MG63 (cell line): ENCODE measurements at regions not wholly inside any gene's neighbourhood (a gene's known extent, or its start where the extent isn't known, plus 50 kb on each side); places are given as distances from the start of the nearest gene placed in this dataset.
A peak's percentile ranks its signal among the peaks of the same experiment; 100 is the strongest.

ENCODE experiments used
- DNase-seq: peaks from one replicate; pipeline ENCODE4 v3.0.0-alpha.2; 2020
- H3K27me3 ChIP-seq: fragments of 250-450 bp; sonication (Bioruptor Pico); 2 replicates; pipeline ENCODE4 v1.5.1; 2020; ENCODE audit warnings: mild to moderate bottlenecking, moderate library complexity
- H3K36me3 ChIP-seq: fragments of 250-450 bp; sonication (Bioruptor Pico); 2 replicates; pipeline ENCODE4 v1.5.1; 2020; ENCODE audit warnings: mild to moderate bottlenecking, moderate library complexity
- H3K4me3 ChIP-seq: fragments of 250-450 bp; sonication (Bioruptor Pico); 2 replicates; pipeline ENCODE4 v1.5.1; 2020; ENCODE audit warnings: mild to moderate bottlenecking, moderate library complexity
- H3K9me3 ChIP-seq: fragments of 250-450 bp; sonication (Bioruptor Pico); 2 replicates; pipeline ENCODE4 v1.5.1; 2020; ENCODE audit warnings: mild to moderate bottlenecking, moderate library complexity

GRCh38 chr4:149296503-149296902, 519.1 kb downstream of the IQCM start:
- DNase-seq = no peak
- Histone ChIP-seq H3K36me3 (no peaks in the 10 kb centered on the region), H3K4me3 (no peak overlapping the region), H3K9me3 (no peaks in the 10 kb centered on the region), H3K27me3 (no peaks in the 10 kb centered on the region)

GRCh38 chr4:149296084-149296483, 519.6 kb downstream of the IQCM start:
- DNase-seq = no peak

GRCh38 chr4:149294601-149295000, 521.0 kb downstream of the IQCM start:
- Histone ChIP-seq H3K36me3 (no peaks in the 10 kb centered on the region), H3K4me3 (no peak overlapping the region), H3K27me3 (no peaks in the 10 kb centered on the region), H3K9me3 (no peaks in the 10 kb centered on the region)
- DNase-seq = no peak

More at GRCh38 chr4:149296084-149296483, 519.6 kb downstream of the IQCM start:
- H3K9me3 ChIP-seq = no peaks in the 10 kb centered on the region
- H3K27me3 ChIP-seq = no peaks in the 10 kb centered on the region
- no peak overlapping the region for H3K4me3 ChIP-seq
- H3K36me3 ChIP-seq = no peaks in the 10 kb centered on the region

- Histone ChIP-seq H3K9me3 (no peaks in the 10 kb centered on the region), H3K36me3 (no peaks in the 10 kb centered on the region), H3K4me3 (no peak overlapping the region), H3K27me3 (no peaks in the 10 kb centered on the region)
- DNase-seq = no peak
Measured at GRCh38 chr4:149293046-149293649, 522.5 kb downstream of the IQCM start.

- DNase-seq = no peak
- Histone ChIP-seq H3K36me3 (no peaks in the 10 kb centered on the region), H3K27me3 (no peaks in the 10 kb centered on the region), H3K4me3 (no peak overlapping the region), H3K9me3 (no peaks in the 10 kb centered on the region)
Measured at GRCh38 chr4:149292425-149293007, 523.1 kb downstream of the IQCM start.

GRCh38 chr4:149291463-149291862, 524.2 kb downstream of the IQCM start:
- DNase-seq = peak; percentile 74
- Histone ChIP-seq H3K9me3 (no peaks in the 10 kb centered on the region), H3K36me3 (no peaks in the 10 kb centered on the region), H3K27me3 (no peaks in the 10 kb centered on the region), H3K4me3 (no peak overlapping the region)

- H3K36me3 ChIP-seq = no peaks in the 10 kb centered on the region
- H3K27me3 ChIP-seq = no peaks in the 10 kb centered on the region
- H3K4me3 ChIP-seq = no peak overlapping the region
- H3K9me3 ChIP-seq = no peaks in the 10 kb centered on the region
- DNase-seq = no peak
Measured at GRCh38 chr4:149280806-149281205, 534.8 kb downstream of the IQCM start.

- Histone ChIP-seq H3K4me3 (no peak overlapping the region), H3K27me3 (no peaks in the 10 kb centered on the region), H3K36me3 (no peaks in the 10 kb centered on the region), H3K9me3 (no peaks in the 10 kb centered on the region)
- no peak for DNase-seq
Measured at GRCh38 chr4:149279776-149280175, 535.9 kb downstream of the IQCM start.

GRCh38 chr4:149279331-149279730, 536.3 kb downstream of the IQCM start:
- Histone ChIP-seq H3K9me3 (no peaks in the 10 kb centered on the region), H3K27me3 (no peaks in the 10 kb centered on the region), H3K4me3 (no peak overlapping the region), H3K36me3 (no peaks in the 10 kb centered on the region)
- no peak for DNase-seq

- H3K27me3 ChIP-seq = no peaks in the 10 kb centered on the region
- H3K36me3 ChIP-seq = no peaks in the 10 kb centered on the region
- H3K4me3 ChIP-seq = no peak overlapping the region
- no peaks in the 10 kb centered on the region for H3K9me3 ChIP-seq
- DNase-seq = no peak
Measured at GRCh38 chr4:149277705-149278104, 537.9 kb downstream of the IQCM start.

GRCh38 chr4:149269835-149270234, 545.8 kb downstream of the IQCM start:
- DNase-seq = no peak
- H3K36me3 ChIP-seq = no peaks in the 10 kb centered on the region
- no peaks in the 10 kb centered on the region for H3K9me3 ChIP-seq
- no peak overlapping the region for H3K4me3 ChIP-seq
- H3K27me3 ChIP-seq = no peaks in the 10 kb centered on the region

- Histone ChIP-seq H3K4me3 (no peak overlapping the region), H3K36me3 (no peaks in the 10 kb centered on the region), H3K27me3 (no peaks in the 10 kb centered on the region), H3K9me3 (no peaks in the 10 kb centered on the region)
- no peak for DNase-seq
Measured at GRCh38 chr4:149266301-149266700, 549.3 kb downstream of the IQCM start.

GRCh38 chr4:149265645-149266044, 550.0 kb downstream of the IQCM start:
- no peaks in the 10 kb centered on the region for H3K27me3 ChIP-seq
- no peak overlapping the region for H3K4me3 ChIP-seq
- DNase-seq = no peak
- no peaks in the 10 kb centered on the region for H3K36me3 ChIP-seq
- no peaks in the 10 kb centered on the region for H3K9me3 ChIP-seq

GRCh38 chr4:149264093-149264733, 551.4 kb downstream of the IQCM start:
- no peaks in the 10 kb centered on the region for H3K9me3 ChIP-seq
- peak; percentile 5 for DNase-seq
- no peaks in the 10 kb centered on the region for H3K27me3 ChIP-seq
- H3K4me3 ChIP-seq = no peak overlapping the region
- no peaks in the 10 kb centered on the region for H3K36me3 ChIP-seq

- no peak for DNase-seq
- no peaks in the 10 kb centered on the region for H3K9me3 ChIP-seq
- H3K27me3 ChIP-seq = no peaks in the 10 kb centered on the region
- no peak overlapping the region for H3K4me3 ChIP-seq
- H3K36me3 ChIP-seq = no peaks in the 10 kb centered on the region
Measured at GRCh38 chr4:149248191-149248764, 567.4 kb downstream of the IQCM start.

- Histone ChIP-seq H3K4me3 (no peak overlapping the region), H3K27me3 (no peaks in the 10 kb centered on the region), H3K36me3 (no peaks in the 10 kb centered on the region), H3K9me3 (no peaks in the 10 kb centered on the region)
- no peak for DNase-seq
Measured at GRCh38 chr4:149247164-149247563, 568.5 kb downstream of the IQCM start.

- Histone ChIP-seq H3K27me3 (no peaks in the 10 kb centered on the region), H3K4me3 (no peak overlapping the region), H3K36me3 (no peaks in the 10 kb centered on the region), H3K9me3 (no peaks in the 10 kb centered on the region)
- DNase-seq = no peak
Measured at GRCh38 chr4:149245333-149245732, 570.3 kb downstream of the IQCM start.

GRCh38 chr4:149238097-149238496, 577.5 kb downstream of the IQCM start:
- Histone ChIP-seq H3K27me3 (no peaks in the 10 kb centered on the region), H3K9me3 (no peaks in the 10 kb centered on the region), H3K36me3 (no peaks in the 10 kb centered on the region), H3K4me3 (no peak overlapping the region)
- no peak for DNase-seq
